KMS-11 (cell line): ENCODE measurements at regions not wholly inside any gene's neighbourhood (a gene's known extent, or its start where the extent isn't known, plus 50 kb on each side); places are given as distances from the start of the nearest gene placed in this dataset.

Experiments
- H2AFZ ChIP-seq: fragments of 200-600 bp; sonication (generic); 2 replicates; pipeline ENCODE4 v1.6.1; 2016; ENCODE audit warnings: antibody characterized with exemption, mixed run types, low read depth
- H3K27ac ChIP-seq: fragments of 200-600 bp; sonication (generic); 2 replicates; pipeline ENCODE4 v1.6.1; 2016; ENCODE audit warnings: mild to moderate bottlenecking, mixed run types
- H3K27me3 ChIP-seq: fragments of 200-600 bp; sonication (generic); 2 replicates; pipeline ENCODE4 v1.6.1; 2017; ENCODE audit warnings: mild to moderate bottlenecking, low read depth, mixed run types, moderate library complexity; ENCODE audit not compliant: insufficient read depth
- H3K36me3 ChIP-seq: fragments of 200-600 bp; sonication (generic); 2 replicates; pipeline ENCODE4 v1.6.1; 2017; ENCODE audit warnings: mild to moderate bottlenecking, mixed run types; ENCODE audit not compliant: insufficient read depth
- H3K4me1 ChIP-seq: fragments of 200-600 bp; sonication (generic); 2 replicates; pipeline ENCODE4 v1.6.1; 2016; ENCODE audit warnings: mild to moderate bottlenecking, low read depth, mixed run types; ENCODE audit not compliant: poor library complexity, severe bottlenecking
- H3K4me2 ChIP-seq: fragments of 200-600 bp; sonication (generic); 2 replicates; pipeline ENCODE4 v1.7.0; 2016; ENCODE audit warnings: mild to moderate bottlenecking, mixed run types
- H3K4me3 ChIP-seq: fragments of 200-600 bp; sonication (generic); IDR thresholded peaks from 2 replicates; pipeline ENCODE4 v1.6.1; 2017; ENCODE audit warnings: low read depth, low read length, mixed read lengths; ENCODE audit not compliant: insufficient read depth
- H3K79me2 ChIP-seq: fragments of 200-600 bp; sonication (generic); 2 replicates; pipeline ENCODE4 v1.6.1; 2016; ENCODE audit warnings: low read depth, mixed run types; ENCODE audit not compliant: insufficient read depth
- H3K9ac ChIP-seq: fragments of 200-600 bp; sonication (generic); 2 replicates; pipeline ENCODE4 v1.6.1; 2016; ENCODE audit warnings: mild to moderate bottlenecking, mixed run types
- H4K20me1 ChIP-seq: fragments of 200-600 bp; sonication (generic); 2 replicates; pipeline ENCODE4 v1.6.1; 2016; ENCODE audit warnings: mild to moderate bottlenecking, mixed run types; ENCODE audit not compliant: insufficient read depth
- CTCF ChIP-seq: fragments of 200-600 bp; sonication (generic); conservative IDR thresholded peaks from 2 replicates; pipeline ENCODE4 v1.6.1; 2017; ENCODE audit warnings: low read depth, mild to moderate bottlenecking, antibody characterized with exemption, low read length, moderate library complexity, mixed read lengths

- Histone ChIP-seq H3K4me2 (no peak overlapping the region), H3K36me3 (no peaks in the 10 kb centered on the region), H3K27ac (no peak overlapping the region), H3K4me3 (no peak overlapping the region), H3K4me1 (no peaks in the 10 kb centered on the region), H2AFZ (no peak overlapping the region), H3K27me3 (no peaks in the 10 kb centered on the region), H4K20me1 (no peaks in the 10 kb centered on the region), H3K9ac (no peak overlapping the region), H3K79me2 (no peaks in the 10 kb centered on the region)
- no peak for TF ChIP-seq CTCF
Observed at GRCh38 chr5:66423484-66423883, 172.7 kb upstream of the MAST4 start.

DNA sequence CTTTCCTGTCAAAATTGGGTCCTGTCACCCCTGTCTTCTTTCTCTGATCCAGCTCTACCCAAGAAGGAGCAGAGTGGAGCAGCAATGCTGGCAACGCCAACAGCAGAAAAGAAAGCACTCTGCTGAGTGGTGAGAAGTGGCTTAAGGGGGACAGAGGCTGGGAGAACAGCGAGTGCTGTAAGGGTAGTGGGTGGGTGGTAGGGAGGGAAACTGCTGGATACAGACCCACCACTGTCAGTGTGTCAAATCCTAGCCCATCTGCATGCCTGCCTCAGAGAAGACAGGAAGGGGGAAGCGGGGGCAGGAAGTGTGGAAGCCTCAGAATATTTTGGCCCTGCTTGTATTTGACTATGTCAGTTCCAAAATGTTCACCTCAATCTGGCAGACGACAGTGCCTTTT is 170.4 kb upstream of the MAST4 start:
- H3K79me2 ChIP-seq = no peaks in the 10 kb centered on the region
- H3K4me1 ChIP-seq = no peaks in the 10 kb centered on the region
- no peak overlapping the region for H3K27ac ChIP-seq
- H3K9ac ChIP-seq = no peak overlapping the region
- no peak overlapping the region for H3K4me3 ChIP-seq
- no peaks in the 10 kb centered on the region for H3K27me3 ChIP-seq
- no peaks in the 10 kb centered on the region for H4K20me1 ChIP-seq
- no peaks in the 10 kb centered on the region for H3K36me3 ChIP-seq
- no peak overlapping the region for H2AFZ ChIP-seq
- no peak for TF ChIP-seq CTCF
- H3K4me2 ChIP-seq = no peak overlapping the region

DNA sequence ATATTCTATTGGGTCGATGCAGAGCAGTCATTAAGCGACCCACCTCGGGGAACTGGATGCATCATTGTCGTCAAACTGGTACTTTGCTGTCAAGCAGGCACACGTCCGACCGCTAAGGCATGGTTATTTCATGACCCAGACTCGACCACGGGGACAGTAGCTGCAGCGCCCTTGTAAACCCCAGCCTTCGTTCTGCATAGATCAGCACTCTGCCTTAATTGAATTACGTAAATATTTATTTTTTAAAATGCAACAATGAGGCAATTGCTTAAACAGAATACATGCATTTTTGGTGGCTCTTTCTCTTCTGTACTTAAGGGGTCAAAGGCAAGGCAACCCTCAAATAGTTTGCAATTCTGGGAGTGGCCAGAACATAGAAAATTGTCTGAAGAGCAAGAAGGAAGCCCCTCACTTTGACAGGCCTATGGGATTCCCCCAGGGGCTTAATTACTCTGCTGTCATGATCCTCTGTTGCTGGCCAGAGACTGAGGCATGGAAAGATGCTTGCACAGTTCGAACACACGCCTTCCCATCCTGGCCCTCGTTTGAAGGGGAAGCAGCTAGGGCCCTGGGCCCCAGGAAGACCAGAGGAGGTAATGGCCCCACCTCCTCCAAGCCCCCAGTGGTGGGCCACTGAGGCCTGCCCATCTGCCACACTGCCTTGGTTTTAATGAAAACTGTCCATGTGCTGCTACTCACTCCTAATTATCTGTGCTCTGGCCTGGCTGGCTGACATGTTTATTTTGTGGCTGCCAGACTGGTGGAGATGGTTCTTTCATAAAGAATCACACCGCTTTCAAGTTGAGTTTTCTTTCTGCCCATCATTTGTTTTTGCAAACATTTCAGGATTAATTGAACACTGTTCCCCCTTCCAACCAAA is 169.7 kb upstream of the MAST4 start:
- Histone ChIP-seq H3K4me2 (no peak overlapping the region), H3K9ac (no peak overlapping the region), H3K27ac (no peak overlapping the region), H3K36me3 (no peaks in the 10 kb centered on the region), H3K27me3 (no peaks in the 10 kb centered on the region), H2AFZ (peak overlapping the region; percentile 6; the same call in 1 of the 2 replicates), H3K4me1 (no peaks in the 10 kb centered on the region), H3K4me3 (no peak overlapping the region), H4K20me1 (no peaks in the 10 kb centered on the region), H3K79me2 (no peaks in the 10 kb centered on the region)
- TF ChIP-seq CTCF = no peak

GRCh38 chr5:66427139-66427442 is 169.1 kb upstream of the MAST4 start:
- Histone ChIP-seq H3K27me3 (no peaks in the 10 kb centered on the region), H3K36me3 (no peaks in the 10 kb centered on the region), H4K20me1 (no peaks in the 10 kb centered on the region), H3K4me2 (no peak overlapping the region), H3K9ac (no peak overlapping the region), H2AFZ (peak overlapping the region; percentile 6; the same call in 1 of the 2 replicates), H3K79me2 (no peaks in the 10 kb centered on the region), H3K27ac (no peak overlapping the region), H3K4me3 (no peak overlapping the region), H3K4me1 (no peaks in the 10 kb centered on the region)
- TF ChIP-seq CTCF = no peak
